ENCODE measurements at regions not wholly inside any gene's neighbourhood (a gene's known extent, or its start where the extent isn't known, plus 50 kb on each side); places are given as distances from the start of the nearest gene placed in this dataset.

- H3K27ac ChIP-seq = no peak overlapping the region
- no peak for TF ChIP-seq CTCF (conservative IDR thresholded peaks at IDR 0.05)
Measured at GRCh38 chr4:165580351-165580905, 201.6 kb downstream of the CPE start.

DNA sequence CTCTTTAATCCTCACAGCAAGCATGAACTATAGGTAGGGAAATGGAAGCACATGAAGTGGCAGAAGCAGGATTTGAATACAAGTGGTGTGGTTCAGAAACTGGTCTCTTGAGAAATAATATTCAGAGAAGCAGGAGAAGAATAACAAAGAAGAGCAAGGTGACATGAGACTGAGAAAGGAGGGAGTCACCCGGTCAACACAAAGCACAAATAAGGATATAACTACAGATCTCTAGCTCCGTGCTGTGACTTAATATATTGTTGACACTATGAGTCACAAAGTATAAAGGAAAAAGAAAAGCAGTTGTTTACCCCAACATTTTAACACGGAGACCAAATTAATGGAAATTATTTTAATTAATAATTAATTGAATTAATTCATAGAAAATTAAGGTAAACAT, 204.5 kb downstream of the CPE start:
- H3K27ac ChIP-seq = no peak overlapping the region
- TF ChIP-seq CTCF (conservative IDR thresholded peaks at IDR 0.05) = no peak

DNA sequence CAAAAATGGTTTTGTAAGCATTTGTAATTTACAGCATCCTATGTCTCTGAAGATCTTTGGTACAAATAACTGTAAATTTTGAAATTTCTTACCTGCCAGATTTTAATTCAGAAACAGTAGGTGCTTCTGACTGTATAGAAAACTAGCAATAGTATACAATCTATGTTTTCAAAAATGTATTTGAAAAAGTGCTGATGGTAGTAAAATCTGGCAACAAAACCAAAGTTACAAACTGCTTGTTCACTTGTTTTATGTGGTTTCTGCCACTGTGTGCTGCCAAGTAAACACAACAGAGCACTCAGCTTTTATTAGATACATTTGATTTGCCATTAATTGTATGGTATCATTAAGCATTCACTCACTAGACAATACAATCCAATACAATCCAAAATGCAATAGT, 206.1 kb downstream of the CPE start:
- no peak overlapping the region for H3K27ac ChIP-seq
- TF ChIP-seq CTCF (conservative IDR thresholded peaks at IDR 0.05) = no peak

GRCh38 chr4:165588534-165589315, 209.9 kb downstream of the CPE start:
- no peak overlapping the region for H3K27ac ChIP-seq
- no peak for TF ChIP-seq CTCF (conservative IDR thresholded peaks at IDR 0.05)

DNA sequence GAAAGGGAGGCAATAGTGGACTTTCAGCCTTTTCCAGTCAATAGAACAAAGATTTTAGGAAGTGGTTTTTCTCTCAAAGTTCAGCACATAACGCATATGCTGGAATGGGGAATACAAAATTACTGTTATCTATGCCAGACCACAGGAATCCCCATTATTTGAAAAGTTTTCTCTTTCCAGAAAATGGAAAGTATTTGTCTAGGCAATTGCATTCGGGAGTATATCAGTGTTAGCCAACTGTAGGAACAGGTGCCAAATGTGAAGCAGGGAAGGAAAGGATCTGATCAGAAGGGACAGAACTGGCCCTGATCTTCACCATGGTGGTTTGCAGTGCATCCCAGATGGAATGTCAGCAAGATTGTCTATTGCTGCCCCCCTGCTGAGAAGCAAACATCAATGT, 213.6 kb downstream of the CPE start:
- no peak overlapping the region for H3K27ac ChIP-seq
- TF ChIP-seq CTCF (conservative IDR thresholded peaks at IDR 0.05) = no peak

- H3K27ac ChIP-seq = no peak overlapping the region
- no peak for TF ChIP-seq CTCF (conservative IDR thresholded peaks at IDR 0.05)
Measured at GRCh38 chr4:165597581-165598480, 219.0 kb downstream of the CPE start.
